ENCODE measurements at regions not wholly inside any gene's neighbourhood (a gene's known extent, or its start where the extent isn't known, plus 50 kb on each side); places are given as distances from the start of the nearest gene placed in this dataset.

- DNase-seq (no peak), ATAC-seq (peak; percentile 67 to 88)
- Histone ChIP-seq H3K4me1 (no peaks in the 10 kb centered on the region), H3K9me3 (no peaks in the 10 kb centered on the region), H3K27me3 (ENCODE audit: low read depth) (no peaks in the 10 kb centered on the region), H3K27ac (no peak overlapping the region), H3K36me3 (no peaks in the 10 kb centered on the region), H3K4me3 (no peak overlapping the region)
- intact Hi-C loops (cut with DNase I), result no loop called here
- TF ChIP-seq, protein P1, sequence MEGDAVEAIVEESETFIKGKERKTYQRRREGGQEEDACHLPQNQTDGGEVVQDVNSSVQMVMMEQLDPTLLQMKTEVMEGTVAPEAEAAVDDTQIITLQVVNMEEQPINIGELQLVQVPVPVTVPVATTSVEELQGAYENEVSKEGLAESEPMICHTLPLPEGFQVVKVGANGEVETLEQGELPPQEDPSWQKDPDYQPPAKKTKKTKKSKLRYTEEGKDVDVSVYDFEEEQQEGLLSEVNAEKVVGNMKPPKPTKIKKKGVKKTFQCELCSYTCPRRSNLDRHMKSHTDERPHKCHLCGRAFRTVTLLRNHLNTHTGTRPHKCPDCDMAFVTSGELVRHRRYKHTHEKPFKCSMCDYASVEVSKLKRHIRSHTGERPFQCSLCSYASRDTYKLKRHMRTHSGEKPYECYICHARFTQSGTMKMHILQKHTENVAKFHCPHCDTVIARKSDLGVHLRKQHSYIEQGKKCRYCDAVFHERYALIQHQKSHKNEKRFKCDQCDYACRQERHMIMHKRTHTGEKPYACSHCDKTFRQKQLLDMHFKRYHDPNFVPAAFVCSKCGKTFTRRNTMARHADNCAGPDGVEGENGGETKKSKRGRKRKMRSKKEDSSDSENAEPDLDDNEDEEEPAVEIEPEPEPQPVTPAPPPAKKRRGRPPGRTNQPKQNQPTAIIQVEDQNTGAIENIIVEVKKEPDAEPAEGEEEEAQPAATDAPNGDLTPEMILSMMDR (IDR thresholded peaks at IDR 0.05), result no peak
These were observed 80.5 kb upstream of the AFF3 start for GRCh38 chr2:100222844-100223243.

GRCh38 chr2:100218552-100218951 is 76.2 kb upstream of the AFF3 start:
- peaks cover 19% of the 10 kb centered on the region for H3K4me1 ChIP-seq
- TF ChIP-seq, protein P1 (IDR thresholded peaks at IDR 0.05), result no peak
- H3K9me3 ChIP-seq, result no peaks in the 10 kb centered on the region
- no peak for DNase-seq
- H3K27ac ChIP-seq, result no peak overlapping the region
- no peaks in the 10 kb centered on the region for H3K36me3 ChIP-seq
- no peak overlapping the region for H3K4me3 ChIP-seq
- ATAC-seq, result no peak
- intact Hi-C loops (cut with DNase I), result no loop called here
- no peaks in the 10 kb centered on the region for H3K27me3 ChIP-seq (ENCODE audit: low read depth)

DNA sequence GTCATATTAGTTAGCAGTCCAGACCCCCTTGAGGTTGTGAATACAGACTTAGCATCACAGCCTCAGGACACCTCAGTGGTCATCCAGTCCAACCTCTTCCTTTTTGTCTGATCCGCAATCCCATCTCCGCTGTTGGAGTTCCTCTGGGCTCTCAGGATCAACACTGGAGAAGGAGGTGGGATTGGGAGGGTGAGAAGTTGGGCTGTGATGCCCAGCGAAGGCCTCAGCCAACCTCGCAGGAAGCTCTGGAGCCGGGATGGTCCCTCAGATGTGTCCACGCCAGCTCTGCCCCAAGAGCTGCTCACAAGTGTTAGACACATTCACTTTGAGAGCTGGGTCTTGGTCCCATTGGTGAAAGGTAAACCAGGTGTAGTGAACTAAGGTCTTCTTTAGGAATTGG is 74.9 kb upstream of the AFF3 start:
- TF ChIP-seq, protein P1 (IDR thresholded peaks at IDR 0.05), result no peak
- no peaks in the 10 kb centered on the region for H3K36me3 ChIP-seq
- H3K4me1 ChIP-seq, result peaks cover 22% of the 10 kb centered on the region
- ATAC-seq, result no peak
- intact Hi-C loops (cut with DNase I), result no loop called here
- no peaks in the 10 kb centered on the region for H3K9me3 ChIP-seq
- no peaks in the 10 kb centered on the region for H3K27me3 ChIP-seq (ENCODE audit: low read depth)
- no peak for DNase-seq
- no peak overlapping the region for H3K4me3 ChIP-seq
- H3K27ac ChIP-seq, result no peak overlapping the region

DNA sequence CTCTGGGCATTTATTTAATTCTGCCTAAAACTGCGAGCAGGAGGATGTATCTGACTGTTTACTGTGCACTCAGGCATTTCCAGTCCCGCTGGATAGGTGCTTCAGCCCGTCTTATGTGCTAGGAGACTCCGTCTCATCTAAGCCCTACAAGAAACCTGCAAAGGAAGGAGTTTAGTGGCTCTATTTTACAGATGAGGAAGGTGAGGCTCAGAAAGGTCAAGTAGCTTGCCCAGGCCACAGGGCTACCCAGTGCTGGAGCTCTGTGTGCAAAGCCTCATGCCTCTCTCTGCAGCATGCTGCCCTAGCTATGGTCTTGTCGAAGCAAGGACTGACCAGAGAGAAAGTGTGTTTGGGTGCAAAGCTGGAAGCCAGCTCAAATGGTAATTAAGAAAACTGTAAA is 73.6 kb upstream of the AFF3 start:
- intact Hi-C loops (cut with DNase I), result no loop called here
- no peak overlapping the region for H3K4me3 ChIP-seq
- no peak for DNase-seq
- no peaks in the 10 kb centered on the region for H3K27me3 ChIP-seq (ENCODE audit: low read depth)
- TF ChIP-seq, protein P1 (IDR thresholded peaks at IDR 0.05), result no peak
- no peaks in the 10 kb centered on the region for H3K36me3 ChIP-seq
- H3K4me1 ChIP-seq, result peaks cover 22% of the 10 kb centered on the region
- no peak for ATAC-seq
- no peak overlapping the region for H3K27ac ChIP-seq
- no peaks in the 10 kb centered on the region for H3K9me3 ChIP-seq

DNA sequence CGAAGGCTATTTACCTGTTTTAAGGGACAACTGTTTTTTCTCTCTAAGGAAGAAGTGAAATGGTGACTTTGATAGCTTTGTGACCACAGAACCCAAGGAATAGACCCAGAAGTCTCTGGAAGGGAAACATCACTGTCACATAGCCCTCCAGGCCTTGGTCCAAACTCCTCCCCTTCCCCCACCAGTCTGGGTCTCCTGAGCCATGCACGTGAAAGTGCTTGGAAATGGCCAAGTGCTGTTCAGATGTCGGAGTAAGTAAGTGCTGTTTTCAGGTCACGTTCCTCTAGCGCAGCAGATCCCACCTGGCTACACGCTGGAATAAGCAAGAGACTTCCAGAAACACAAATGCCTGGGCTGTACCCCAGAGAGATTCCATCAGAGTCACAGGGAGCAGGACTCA is 73.0 kb upstream of the AFF3 start:
- DNase-seq (no peak), ATAC-seq (peak in 1 of 2 donors; percentile 42)
- Histone ChIP-seq H3K36me3 (no peaks in the 10 kb centered on the region), H3K27ac (no peak overlapping the region), H3K4me1 (peaks cover 22% of the 10 kb centered on the region), H3K27me3 (ENCODE audit: low read depth) (no peaks in the 10 kb centered on the region), H3K9me3 (no peaks in the 10 kb centered on the region), H3K4me3 (no peak overlapping the region)
- TF ChIP-seq, protein P1 (IDR thresholded peaks at IDR 0.05), result no peak
- intact Hi-C loops (cut with DNase I), result no loop called here

Data from lower lobe of right lung (tissue), 2 donors.